WTC11 (cell line): ENCODE measurements at regions not wholly inside any gene's neighbourhood (a gene's known extent, or its start where the extent isn't known, plus 50 kb on each side); places are given as distances from the start of the nearest gene placed in this dataset.

Source experiments
- AR ChIP-seq: fragments of 250-450 bp; sonication (Bioruptor Pico); IDR thresholded peaks from 2 replicates; pipeline ENCODE4 v1.9.0; 2021; ENCODE audit warnings: mild to moderate bottlenecking
- ATF2 ChIP-seq: sonication (generic); formaldehyde crosslinking; IDR thresholded peaks from 2 replicates; pipeline ENCODE4 v1.8.1; 2022; ENCODE audit warnings: low read depth, missing genetic modification reagents, borderline replicate concordance
- CTCF ChIP-seq: fragments of 200-600 bp; IDR thresholded peaks from 2 replicates; pipeline ENCODE4 v1.8.0; 2022; ENCODE audit warnings: antibody characterized with exemption
- E2F4 ChIP-seq: sonication (generic); formaldehyde crosslinking; IDR thresholded peaks from 2 replicates; pipeline ENCODE4 v1.8.1; 2022; ENCODE audit warnings: low read depth, mild to moderate bottlenecking, moderate library complexity, missing genetic modification reagents, borderline replicate concordance
- ESRRA ChIP-seq: sonication (generic); formaldehyde crosslinking; IDR thresholded peaks from 2 replicates; pipeline ENCODE4 v1.8.1; 2022; ENCODE audit warnings: mild to moderate bottlenecking, missing genetic modification reagents, borderline replicate concordance
- FOXP1 ChIP-seq: sonication (generic); formaldehyde crosslinking; IDR thresholded peaks from 2 replicates; pipeline ENCODE4 v1.8.0; 2022; ENCODE audit warnings: missing genetic modification reagents, mild to moderate bottlenecking, moderate library complexity, borderline replicate concordance
- IRF2 ChIP-seq: sonication (generic); formaldehyde crosslinking; IDR thresholded peaks from 2 replicates; pipeline ENCODE4 v1.8.0; 2022; ENCODE audit warnings: low read depth, missing genetic modification reagents, borderline replicate concordance
- JUN ChIP-seq: sonication (generic); formaldehyde crosslinking; IDR thresholded peaks from 2 replicates; pipeline ENCODE4 v1.8.0; 2023; ENCODE audit warnings: mild to moderate bottlenecking, missing genetic modification reagents
- MXD4 ChIP-seq: fragments of 250-450 bp; sonication (Bioruptor Pico); IDR thresholded peaks from 2 replicates; pipeline ENCODE4 v1.8.0; 2021; ENCODE audit warnings: mild to moderate bottlenecking, moderate library complexity, borderline replicate concordance
- PREB ChIP-seq: sonication (generic); formaldehyde crosslinking; IDR thresholded peaks from 2 replicates; pipeline ENCODE4 v1.8.1; 2022; ENCODE audit warnings: mild to moderate bottlenecking, missing genetic modification reagents, moderate library complexity, borderline replicate concordance
- ZNF281 ChIP-seq: sonication (generic); formaldehyde crosslinking; IDR thresholded peaks from 2 replicates; pipeline ENCODE4 v1.8.0; 2023; ENCODE audit warnings: mild to moderate bottlenecking, missing genetic modification reagents

GRCh38 chr6:84553527-84553926, 210.9 kb downstream of the TBX18 start:
- no peak for TF ChIP-seq CTCF
- no peak for TF ChIP-seq ATF2 (CRISPR knock-in tag)
- TF ChIP-seq IRF2 (CRISPR knock-in tag): no peak
- TF ChIP-seq JUN: no peak
- TF ChIP-seq ESRRA (CRISPR knock-in tag): no peak
- TF ChIP-seq FOXP1 (CRISPR knock-in tag): no peak
- no peak for TF ChIP-seq AR (CRISPR knock-in tag)
- no peak for TF ChIP-seq E2F4 (CRISPR knock-in tag)
- TF ChIP-seq PREB (CRISPR knock-in tag): no peak
- TF ChIP-seq ZNF281: no peak
- TF ChIP-seq MXD4: no peak
